DMS153 treated with DMSO at 0.1 percent for 48 hours (cell line): ENCODE measurements at regions not wholly inside any gene's neighbourhood (a gene's known extent, or its start where the extent isn't known, plus 50 kb on each side); places are given as distances from the start of the nearest gene placed in this dataset.

Experiments
- DNase-seq: peaks from one replicate; lab custom pipeline; 2025; ENCODE audit not compliant: unreplicated experiment; lab: John Stamatoyannopoulos, UW

DNA sequence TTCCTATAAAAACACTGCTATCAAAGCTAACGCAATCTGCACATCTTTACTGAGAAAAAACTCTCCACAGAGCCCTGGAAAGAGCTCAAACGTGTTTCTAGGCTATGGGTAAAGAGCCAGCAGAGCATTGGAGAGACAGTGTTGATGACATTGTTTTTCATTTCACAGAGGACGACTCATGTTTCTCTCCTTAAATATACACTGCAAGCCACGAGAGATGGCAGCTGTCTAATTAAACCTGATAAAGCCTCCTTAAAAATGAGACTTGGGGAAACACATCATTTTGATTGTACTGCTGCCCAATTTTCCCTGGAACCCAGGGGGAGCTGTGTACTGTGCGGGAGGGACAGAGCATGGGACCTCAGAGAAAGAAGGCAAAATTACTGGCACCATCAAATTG, 294.3 kb upstream of the SETBP1 start:
- DNase-seq: no peak

GRCh38 chr18:44388329-44388728, 292.4 kb upstream of the SETBP1 start:
- no peak for DNase-seq

DNA sequence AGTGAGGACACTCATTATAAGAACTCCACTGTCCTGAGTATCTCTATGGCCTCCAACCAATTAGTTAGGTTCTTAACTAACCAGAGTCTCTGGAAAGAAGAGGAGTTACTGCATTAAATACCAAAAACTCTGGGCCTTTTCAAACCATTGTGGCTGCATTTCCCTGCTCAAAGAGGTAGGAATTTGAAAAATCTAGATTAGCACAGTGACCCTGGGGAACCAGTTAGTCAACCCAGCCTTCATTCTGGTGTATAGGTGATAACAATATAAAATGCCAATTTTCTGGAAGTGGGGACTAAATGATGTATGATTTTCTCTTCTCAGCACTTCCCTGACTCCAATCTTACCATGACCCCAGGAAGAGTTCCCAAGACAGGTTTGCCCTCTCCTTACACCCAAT, 287.8 kb upstream of the SETBP1 start:
- no peak for DNase-seq

- DNase-seq: no peak
Observed at GRCh38 chr18:44393406-44393805, 287.3 kb upstream of the SETBP1 start.

- DNase-seq: no peak
Observed at GRCh38 chr18:44396550-44396949, 284.1 kb upstream of the SETBP1 start.

GRCh38 chr18:44409071-44409470, 271.6 kb upstream of the SETBP1 start:
- no peak for DNase-seq

- DNase-seq: no peak
Observed at GRCh38 chr18:44409515-44409914, 271.2 kb upstream of the SETBP1 start.

DNA sequence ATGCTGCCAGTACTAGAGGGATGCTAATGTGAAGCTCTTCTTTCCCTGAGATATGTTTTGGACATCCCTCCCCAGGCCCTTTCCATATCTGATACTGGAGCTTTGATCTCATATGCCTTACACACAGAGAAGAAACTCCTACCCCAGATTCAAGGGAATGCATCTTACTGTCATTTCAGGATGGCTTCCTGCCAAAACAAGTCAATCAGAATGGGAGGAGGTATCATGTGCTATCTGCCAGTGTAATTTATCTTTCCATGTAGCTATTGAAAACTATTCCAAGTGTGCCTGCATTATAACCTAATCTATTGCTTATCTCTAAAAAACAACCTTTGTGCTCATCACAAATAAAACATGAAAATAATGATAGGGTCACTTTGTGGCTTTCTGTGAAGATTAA, 269.9 kb upstream of the SETBP1 start:
- no peak for DNase-seq

GRCh38 chr18:44411262-44411905, 269.3 kb upstream of the SETBP1 start:
- DNase-seq: no peak

- DNase-seq: no peak
Observed at GRCh38 chr18:44411976-44412375, 268.7 kb upstream of the SETBP1 start.

- DNase-seq: peak; percentile 11
Observed at GRCh38 chr18:44423814-44424644, 256.7 kb upstream of the SETBP1 start.

- no peak for DNase-seq
Observed at GRCh38 chr18:44424645-44425035, 256.0 kb upstream of the SETBP1 start.

DNA sequence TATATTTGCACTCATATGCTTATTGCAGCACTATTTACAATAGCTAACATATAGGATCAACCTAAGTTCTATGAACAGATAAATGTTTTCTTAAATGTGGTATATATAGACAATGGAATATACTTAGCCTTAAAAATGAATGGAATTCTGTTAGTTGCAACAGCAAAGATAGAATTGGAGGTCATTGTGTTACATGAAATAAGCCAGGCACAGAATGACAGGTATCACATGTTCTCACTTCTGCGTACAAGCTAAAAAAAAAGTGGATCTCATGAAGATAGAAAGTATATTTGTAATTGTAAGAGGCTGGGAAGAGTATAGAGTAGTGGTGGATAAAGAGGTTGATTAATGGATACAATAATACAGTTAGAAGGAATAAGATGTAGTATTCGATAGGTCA, 255.5 kb upstream of the SETBP1 start:
- DNase-seq: no peak

- no peak for DNase-seq
Observed at GRCh38 chr18:44437603-44438002, 243.1 kb upstream of the SETBP1 start.

GRCh38 chr18:44450226-44450625, 230.5 kb upstream of the SETBP1 start:
- no peak for DNase-seq

DNA sequence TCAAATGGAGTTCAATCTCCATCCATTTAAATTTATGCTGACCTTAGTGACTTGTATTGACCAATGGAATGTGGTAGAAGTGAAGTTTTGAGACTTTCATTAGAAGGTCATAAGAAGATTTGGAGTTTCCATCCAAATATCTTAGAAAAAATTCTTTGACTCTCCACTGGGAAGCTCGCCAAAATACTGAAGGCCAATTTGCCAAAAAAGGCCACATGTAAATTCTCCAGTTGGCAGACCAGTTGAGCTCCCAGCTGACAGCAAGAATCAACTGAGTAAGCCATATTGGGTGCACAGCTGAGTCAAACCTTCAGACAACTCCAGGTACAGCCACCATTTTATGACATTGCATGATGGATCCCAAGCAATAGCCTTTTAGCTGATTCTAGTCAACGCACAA, 228.3 kb upstream of the SETBP1 start:
- no peak for DNase-seq

- no peak for DNase-seq
Observed at GRCh38 chr18:44453505-44453904, 227.2 kb upstream of the SETBP1 start.

DNA sequence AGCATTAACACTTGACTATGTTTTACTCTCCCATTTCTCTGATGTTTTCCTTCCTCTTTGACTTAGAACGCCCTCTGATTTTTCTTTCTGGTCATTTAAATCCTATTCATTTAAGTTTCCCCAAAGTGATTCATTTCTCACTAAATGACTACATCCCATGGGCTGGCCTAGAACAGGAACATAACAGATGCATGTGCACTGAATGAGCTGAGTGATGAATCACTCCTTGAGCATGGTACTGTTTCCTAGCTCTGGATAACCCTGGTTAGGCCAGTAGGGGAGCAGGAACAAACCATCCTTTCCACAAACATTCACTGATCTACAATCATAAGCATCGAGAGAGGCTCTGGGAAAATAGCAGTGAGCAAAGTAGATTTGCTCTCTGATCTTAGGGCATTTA, 221.9 kb upstream of the SETBP1 start:
- DNase-seq: no peak

GRCh38 chr18:44464398-44465180, 216.1 kb upstream of the SETBP1 start:
- no peak for DNase-seq

DNA sequence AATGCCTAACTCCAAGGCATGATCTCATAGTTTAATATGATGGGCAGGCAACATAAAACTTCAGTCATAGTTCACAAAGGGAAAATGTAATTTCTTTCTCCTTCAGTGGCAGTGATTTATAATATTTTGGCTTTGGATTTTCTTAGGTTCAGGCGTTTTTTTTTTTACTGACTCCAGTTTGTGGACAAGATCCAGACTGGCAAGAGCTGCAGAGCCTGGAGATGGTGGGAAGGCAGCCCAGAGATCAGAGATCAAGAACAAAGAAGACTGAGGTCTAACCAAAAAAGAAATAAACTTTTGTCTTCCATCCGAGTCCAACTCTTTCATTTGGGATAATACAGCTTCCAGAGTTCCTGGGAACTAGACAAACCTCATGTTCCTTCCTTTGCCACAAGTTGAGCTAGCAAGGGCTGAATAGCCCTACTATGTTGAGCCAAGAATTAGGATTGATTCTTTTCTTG, 215.3 kb upstream of the SETBP1 start:
- DNase-seq: no peak

GRCh38 chr18:44466997-44467396, 213.7 kb upstream of the SETBP1 start:
- no peak for DNase-seq

DNA sequence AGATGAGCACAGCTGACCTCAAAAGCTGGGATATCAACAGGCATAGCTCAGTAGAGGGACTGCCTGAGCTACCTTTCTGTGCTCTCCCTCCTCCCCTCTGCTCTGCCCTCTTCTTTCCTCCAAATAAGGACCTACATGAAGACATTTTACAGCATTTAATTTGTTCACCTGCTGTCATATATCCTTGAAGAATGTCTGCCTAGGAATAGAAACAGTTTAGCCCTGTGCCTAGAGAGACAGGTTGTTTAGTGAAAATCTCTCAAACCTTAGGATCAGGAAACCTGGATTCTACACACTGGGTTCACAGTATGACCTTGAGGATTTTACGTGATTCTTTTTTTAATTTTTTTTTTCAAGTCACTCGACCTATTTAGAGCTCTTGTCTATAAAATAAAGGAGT, 213.0 kb upstream of the SETBP1 start:
- no peak for DNase-seq
